Left cardiac atrium (tissue), 4 donors: ENCODE measurements at regions not wholly inside any gene's neighbourhood (a gene's known extent, or its start where the extent isn't known, plus 50 kb on each side); places are given as distances from the start of the nearest gene placed in this dataset.
A peak's percentile ranks its signal among the peaks of the same experiment; 100 is the strongest.
"Not testable (repeated sequence)": the region's sequence is repeated elsewhere in the genome, so short reads cannot be mapped to it uniquely, and the experiment has no call there.

Experiments used
- ATAC-seq, 2 donors: fragments of 200-7000 bp; cut with Tn5 transposase; one replicate each; pipeline ENCODE4 v1.9.1; 2020; ENCODE audit warnings: mild to moderate bottlenecking in 2 of 2, moderate library complexity in 2 of 2
- DNase-seq: peaks from one replicate; pipeline ENCODE4 v3.0.0-alpha.2; 2020
- intact Hi-C, 2 donors: fragments of 100-400 bp; cut with DNase I; formaldehyde crosslinking; loops; one replicate each; pipeline versions ENCODE4 v1.14.1 to v1.15.1; 2022 to 2023
- donor health status: DM: no; HTN: yes; CAD: no.
- donor health status: DM: no; HTN: yes; CAD: no; lungs with severe emphysema.
- donor health status: DM: yes; HTN: yes; CAD: no.
- donor health status: Dilated cardiomyopathy.

- ATAC-seq, DNase-seq, intact Hi-C loops: not testable (repeated sequence)
Measured at GRCh38 chr5:110316566-110316965, 409.9 kb downstream of the TMEM232 start.

GRCh38 chr5:110321117-110321516 lies 405.4 kb downstream of the TMEM232 start:
- DNase-seq (no peak), ATAC-seq (no peak)
- intact Hi-C loops = no loop called here

- DNase-seq (no peak), ATAC-seq (no peak)
- intact Hi-C loops = no loop called here
Measured at GRCh38 chr5:110323357-110323756, 403.1 kb downstream of the TMEM232 start.

DNA sequence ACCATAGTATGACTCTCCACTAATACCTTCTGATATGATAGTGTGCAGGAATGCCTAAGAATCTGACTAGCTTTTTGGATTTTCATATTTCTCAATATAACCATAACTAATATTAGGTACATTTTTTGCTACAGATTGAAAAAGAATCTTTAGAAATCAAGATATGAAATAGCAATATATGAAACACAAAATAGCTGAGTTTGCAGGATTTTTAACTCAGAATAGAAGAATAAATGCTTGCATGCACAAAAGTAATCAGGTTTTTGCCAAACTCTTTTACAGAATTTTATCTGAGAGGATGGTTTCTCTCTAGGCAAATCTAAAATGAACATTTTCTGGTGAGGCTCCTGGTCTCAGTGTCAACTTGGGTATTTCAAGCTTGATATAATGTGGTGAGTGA lies 402.6 kb downstream of the TMEM232 start:
- ATAC-seq (no peak), DNase-seq (no peak)
- intact Hi-C loops = no loop called here

DNA sequence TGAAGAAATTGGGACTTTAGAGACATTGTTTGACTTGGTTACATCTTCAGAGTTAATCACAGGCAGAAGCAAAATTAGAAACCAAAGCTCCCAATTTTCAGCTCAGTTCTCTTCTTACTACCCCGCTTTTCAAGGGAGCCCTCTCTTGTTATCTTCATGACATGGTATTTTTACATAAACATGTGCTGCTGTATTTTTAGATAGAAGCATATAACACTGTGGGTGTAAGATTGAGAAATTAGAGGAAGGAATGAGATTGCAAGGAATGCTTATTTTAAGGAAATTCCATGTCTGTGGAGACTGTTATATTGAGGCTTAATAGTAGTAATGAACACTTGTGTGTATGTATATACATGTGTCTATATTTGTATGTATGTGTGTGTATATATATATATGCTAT lies 401.6 kb downstream of the TMEM232 start:
- intact Hi-C loops = no loop called here
- ATAC-seq = no peak
- no peak for DNase-seq

DNA sequence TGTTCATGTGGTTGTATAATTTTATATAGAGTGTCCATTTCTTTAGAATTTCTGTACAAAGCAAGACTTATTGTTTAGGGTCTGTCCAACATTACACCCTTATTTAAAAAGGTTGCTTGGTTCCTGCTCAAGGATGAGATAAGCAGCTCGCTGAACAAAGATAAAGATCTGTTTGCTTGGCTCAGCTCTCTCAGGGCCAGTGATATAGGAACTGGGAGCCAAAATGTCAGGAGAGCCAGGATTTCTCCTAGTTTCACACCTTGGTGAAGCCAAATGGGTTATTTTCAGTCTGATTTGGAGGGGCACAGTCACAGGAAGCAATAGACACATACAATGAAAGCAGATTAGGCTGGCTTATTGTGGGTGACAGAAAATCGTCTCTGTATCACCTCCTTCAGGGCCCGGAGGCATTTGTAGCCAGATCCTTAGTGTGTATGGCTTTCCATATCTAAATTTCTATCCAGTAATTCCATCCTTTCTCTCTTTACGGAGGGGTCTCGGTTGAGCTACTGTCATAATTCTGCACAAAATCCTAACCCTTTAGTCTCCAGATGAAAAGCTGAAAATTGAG lies 396.4 kb downstream of the TMEM232 start:
- ATAC-seq = no peak
- intact Hi-C loops = no loop called here
- DNase-seq = no peak

DNA sequence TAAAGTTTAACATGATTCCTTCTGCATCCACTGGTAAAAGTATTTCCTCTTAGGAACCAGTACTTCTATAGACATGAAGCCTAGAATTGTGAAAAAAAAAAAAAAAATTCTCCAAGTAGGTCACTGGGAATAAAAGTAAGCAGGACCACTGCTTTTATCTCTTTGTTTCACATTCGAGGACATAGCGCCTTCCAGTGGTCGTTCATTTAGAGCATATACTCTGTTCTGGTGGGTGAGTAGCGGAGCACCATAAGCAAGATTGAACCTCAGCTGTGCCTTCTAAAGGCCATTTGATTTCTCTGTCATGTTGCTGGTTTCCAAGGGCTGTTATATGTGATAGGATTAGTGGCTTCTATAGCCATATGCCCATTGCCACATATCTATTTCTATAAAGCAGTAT lies 393.1 kb downstream of the TMEM232 start:
- DNase-seq (no peak), ATAC-seq (no peak)
- intact Hi-C loops = no loop called here

GRCh38 chr5:110335361-110336066 lies 391.0 kb downstream of the TMEM232 start:
- intact Hi-C loops = no loop called here
- no peak for DNase-seq

GRCh38 chr5:110338341-110339083 lies 388.0 kb downstream of the TMEM232 start:
- no peak for DNase-seq
- ATAC-seq = no peak
- intact Hi-C loops = no loop called here

More at GRCh38 chr5:110335361-110336066, 391.0 kb downstream of the TMEM232 start:
- no peak for ATAC-seq

DNA sequence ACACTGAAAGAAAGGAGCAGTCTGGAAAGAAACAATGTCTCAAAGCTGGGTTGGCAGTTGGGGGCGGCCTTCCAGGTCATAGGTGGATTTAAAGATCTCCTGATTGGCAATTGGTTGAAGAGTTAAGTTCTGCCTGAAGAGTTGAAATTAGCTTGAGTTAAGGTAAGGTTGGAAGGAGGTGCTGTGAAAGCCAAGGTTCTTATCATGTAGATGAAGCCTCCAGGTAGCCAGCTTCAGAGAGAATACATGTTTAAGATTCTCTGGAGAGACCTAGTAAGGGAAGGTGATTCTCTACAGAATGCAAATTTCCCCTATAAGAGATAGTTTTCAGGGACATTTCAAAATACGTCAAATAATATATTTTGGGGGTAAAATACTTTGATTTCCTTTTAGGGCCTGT lies 387.1 kb downstream of the TMEM232 start:
- ATAC-seq (no peak), DNase-seq (no peak)
- intact Hi-C loops = no loop called here

GRCh38 chr5:110341836-110342235 lies 384.6 kb downstream of the TMEM232 start:
- DNase-seq = no peak
- intact Hi-C loops = no loop called here
- no peak for ATAC-seq

- intact Hi-C loops = no loop called here
- ATAC-seq = no peak
- no peak for DNase-seq
Measured at GRCh38 chr5:110342683-110343082, 383.8 kb downstream of the TMEM232 start.

DNA sequence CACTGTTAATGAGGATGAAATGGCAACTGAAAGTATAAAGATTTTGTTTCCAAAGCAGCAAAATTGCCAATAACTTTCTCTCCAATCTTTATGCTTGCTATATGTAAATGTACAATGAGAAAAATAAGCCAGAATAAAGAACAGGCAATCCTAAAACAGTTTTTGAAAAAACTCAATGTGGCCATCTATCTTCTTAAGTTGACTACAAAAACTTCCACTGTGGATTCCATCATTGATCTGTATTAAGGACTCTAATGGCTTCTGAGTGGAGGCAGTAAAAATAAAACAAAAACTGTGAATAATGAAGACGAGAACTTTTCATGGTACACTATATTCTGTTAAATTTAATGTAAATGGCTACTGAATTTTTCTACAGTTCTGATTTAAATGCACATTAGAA lies 382.9 kb downstream of the TMEM232 start:
- no peak for ATAC-seq
- intact Hi-C loops = no loop called here
- DNase-seq = no peak

GRCh38 chr5:110345623-110346022 lies 380.8 kb downstream of the TMEM232 start:
- no peak for DNase-seq
- no peak for ATAC-seq
- intact Hi-C loops = no loop called here

DNA sequence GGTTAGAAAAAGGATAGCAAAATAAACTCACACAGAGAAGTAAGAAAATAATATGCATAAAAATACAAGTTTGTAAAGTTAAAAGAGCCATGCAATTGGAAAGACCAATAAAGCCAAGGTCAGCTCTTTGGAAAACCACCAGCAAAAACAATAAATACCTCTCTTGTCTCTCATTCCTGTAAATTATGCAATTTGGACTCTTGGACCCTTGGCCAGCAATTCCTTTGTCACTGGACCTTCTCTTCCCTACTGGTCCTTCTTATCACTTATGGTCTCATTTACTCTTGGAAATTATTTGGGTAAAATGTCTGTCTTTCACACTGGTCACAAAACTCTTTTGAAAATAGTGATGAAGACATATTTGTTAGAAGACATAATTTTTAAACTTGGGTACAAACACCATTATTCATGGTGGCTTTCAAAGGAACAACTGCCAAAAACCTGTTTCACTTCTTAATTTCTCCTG lies 379.5 kb downstream of the TMEM232 start:
- DNase-seq (no peak), ATAC-seq (no peak)
- intact Hi-C loops = no loop called here

DNA sequence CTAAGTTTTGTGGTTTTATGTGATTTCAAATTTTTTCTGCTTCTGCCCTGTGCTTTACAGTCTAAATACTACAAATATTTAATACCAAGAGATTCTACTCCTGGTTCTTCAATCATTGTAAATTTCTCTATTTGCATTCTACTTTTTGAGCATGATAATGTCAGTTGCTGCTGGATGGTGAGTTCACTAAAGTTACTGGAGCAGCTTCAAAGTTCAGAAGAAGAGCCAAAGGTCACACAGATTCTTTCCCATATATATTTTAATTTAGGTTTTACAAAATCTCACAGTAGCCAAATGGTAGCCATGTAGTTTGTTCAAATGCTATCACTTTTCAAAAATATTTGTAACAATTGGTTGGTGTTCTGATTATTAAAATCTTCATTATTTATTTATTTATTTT lies 378.7 kb downstream of the TMEM232 start:
- ATAC-seq = no peak
- intact Hi-C loops = no loop called here
- no peak for DNase-seq

GRCh38 chr5:110351430-110351829 lies 375.0 kb downstream of the TMEM232 start:
- ATAC-seq (no peak), DNase-seq (no peak)
- intact Hi-C loops = no loop called here

- intact Hi-C loops = no loop called here
- ATAC-seq = peak; percentile 17 to 71
- DNase-seq = no peak
Measured at GRCh38 chr5:110354311-110354710, 372.2 kb downstream of the TMEM232 start.

GRCh38 chr5:110354915-110355644 lies 371.4 kb downstream of the TMEM232 start:
- DNase-seq = peak; percentile 19
- intact Hi-C loops = no loop called here
- ATAC-seq = peak in 1 of 2 donors; percentile 71

DNA sequence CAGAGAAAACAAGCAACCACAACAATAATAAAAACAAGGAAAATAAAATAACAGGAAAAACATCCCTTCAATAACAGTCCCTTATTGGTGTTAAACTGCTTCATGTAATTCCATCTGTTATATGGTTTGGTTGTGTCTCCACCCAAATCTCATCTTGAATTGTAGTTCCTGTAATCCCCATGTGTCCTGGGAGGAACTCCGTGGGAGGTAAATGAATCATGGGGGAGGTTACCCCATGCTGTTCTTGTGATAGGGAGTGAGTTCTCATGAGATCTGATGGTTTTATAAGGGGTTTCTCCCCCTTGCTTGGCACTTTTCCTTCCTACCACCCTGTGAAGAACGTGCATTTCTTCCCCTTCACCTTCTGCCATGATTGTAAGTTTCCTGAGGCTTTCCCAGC lies 369.8 kb downstream of the TMEM232 start:
- intact Hi-C loops = no loop called here
- no peak for ATAC-seq
- DNase-seq = no peak
